Activated CD4-positive, alpha-beta T cell treated with anti-CD3 and anti-CD28 coated beads, Interleukin-2, amount 10 ng/mL, durations not matched to agents 24 days and 14 days (primary cell): ENCODE measurements at regions not wholly inside any gene's neighbourhood (a gene's known extent, or its start where the extent isn't known, plus 50 kb on each side); places are given as distances from the start of the nearest gene placed in this dataset.
"Not testable (repeated sequence)": the region's sequence is repeated elsewhere in the genome, so short reads cannot be mapped to it uniquely, and the experiment has no call there.

Experiments
- DNase-seq: peaks from one replicate; pipeline ENCODE4 v3.0.0; 2022
- H3K27ac Mint-ChIP-seq: one replicate; pipeline ENCODE4 v1.8.0; 2022; ENCODE audit warnings: mild to moderate bottlenecking, mixed read lengths
- H3K27me3 Mint-ChIP-seq: one replicate; pipeline ENCODE4 v1.8.0; 2022; ENCODE audit warnings: mixed read lengths
- H3K36me3 Mint-ChIP-seq: one replicate; pipeline ENCODE4 v1.8.0; 2022; ENCODE audit warnings: low read depth, mild to moderate bottlenecking, mixed read lengths
- H3K4me1 Mint-ChIP-seq: one replicate; pipeline ENCODE4 v1.8.0; 2021; ENCODE audit warnings: mixed read lengths
- H3K4me3 Mint-ChIP-seq: one replicate; pipeline ENCODE4 v1.8.0; 2022; ENCODE audit warnings: mild to moderate bottlenecking, moderate library complexity, mixed read lengths
- H3K9me3 Mint-ChIP-seq: one replicate; pipeline ENCODE4 v1.8.0; 2021; ENCODE audit warnings: mixed read lengths
- intact Hi-C: fragments of 100-400 bp; cut with micrococcal nuclease; formaldehyde crosslinking; loops from one replicate; pipeline ENCODE4 v1.15.1; 2023

- no peaks in the 10 kb centered on the region for H3K27me3 Mint-ChIP-seq
- H3K36me3 Mint-ChIP-seq, result no peaks in the 10 kb centered on the region
- no peak overlapping the region for H3K4me3 Mint-ChIP-seq
- peaks cover 8% of the 10 kb centered on the region for H3K9me3 Mint-ChIP-seq
- no peak overlapping the region for H3K27ac Mint-ChIP-seq
- no peak for DNase-seq
- no peaks in the 10 kb centered on the region for H3K4me1 Mint-ChIP-seq
- intact Hi-C loops, result no loop called here
Observed at GRCh38 chr3:164064298-164064697, 1014.0 kb downstream of the SI start.

GRCh38 chr3:164060923-164061322 is 1017.4 kb downstream of the SI start:
- Mint-ChIP-seq H3K27me3 (no peaks in the 10 kb centered on the region), H3K4me3 (no peak overlapping the region), H3K36me3 (no peaks in the 10 kb centered on the region), H3K4me1 (no peaks in the 10 kb centered on the region), H3K27ac (no peak overlapping the region), H3K9me3 (peaks cover 5% of the 10 kb centered on the region)
- DNase-seq, result no peak
- intact Hi-C loops, result no loop called here

- DNase-seq, result no peak
- H3K9me3 Mint-ChIP-seq, result peaks cover 3% of the 10 kb centered on the region
- intact Hi-C loops, result no loop called here
- H3K4me1 Mint-ChIP-seq, result no peaks in the 10 kb centered on the region
- H3K36me3 Mint-ChIP-seq, result no peaks in the 10 kb centered on the region
- H3K27me3 Mint-ChIP-seq, result no peaks in the 10 kb centered on the region
- no peak overlapping the region for H3K4me3 Mint-ChIP-seq
- H3K27ac Mint-ChIP-seq, result no peak overlapping the region
Observed at GRCh38 chr3:164049847-164050246, 1028.4 kb downstream of the SI start.

DNA sequence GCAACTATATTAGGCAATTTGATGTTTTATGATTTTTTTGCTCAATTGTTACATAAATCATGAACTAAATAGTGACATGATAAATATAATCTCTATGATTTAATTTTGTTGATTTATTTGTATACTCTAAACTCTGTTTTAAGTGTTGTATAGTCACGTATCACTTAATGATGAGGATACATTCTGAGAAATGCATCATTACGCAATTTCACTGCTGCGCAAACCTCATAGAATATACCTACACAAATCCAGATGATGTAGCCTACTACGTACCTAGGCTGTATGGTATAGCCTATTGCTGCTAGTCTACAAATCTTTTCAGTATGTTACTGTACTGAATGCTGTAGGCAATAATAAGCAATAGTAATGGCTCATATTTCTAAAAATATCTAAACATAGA is 1029.8 kb downstream of the SI start:
- Mint-ChIP-seq H3K9me3 (peaks cover 3% of the 10 kb centered on the region), H3K27me3 (no peaks in the 10 kb centered on the region), H3K27ac (no peak overlapping the region), H3K4me1 (no peaks in the 10 kb centered on the region), H3K36me3 (no peaks in the 10 kb centered on the region), H3K4me3 (no peak overlapping the region)
- intact Hi-C loops, result no loop called here
- DNase-seq, result no peak

GRCh38 chr3:164040991-164041390 is 1037.3 kb downstream of the SI start:
- Mint-ChIP-seq H3K9me3 (no peaks in the 10 kb centered on the region), H3K4me1 (no peaks in the 10 kb centered on the region), H3K36me3 (no peaks in the 10 kb centered on the region), H3K27ac (no peak overlapping the region), H3K27me3 (no peaks in the 10 kb centered on the region), H3K4me3 (no peak overlapping the region)
- no peak for DNase-seq
- intact Hi-C loops, result no loop called here

GRCh38 chr3:164030194-164030593 is 1048.1 kb downstream of the SI start:
- Mint-ChIP-seq H3K4me3 (no peak overlapping the region), H3K27ac (no peak overlapping the region), H3K9me3 (peaks cover 4% of the 10 kb centered on the region), H3K27me3 (no peaks in the 10 kb centered on the region), H3K4me1 (no peaks in the 10 kb centered on the region), H3K36me3 (no peaks in the 10 kb centered on the region)
- intact Hi-C loops, result no loop called here
- no peak for DNase-seq

- Mint-ChIP-seq H3K4me3 (no peak overlapping the region), H3K9me3 (peaks cover 6% of the 10 kb centered on the region), H3K27ac (no peak overlapping the region), H3K36me3 (no peaks in the 10 kb centered on the region), H3K4me1 (no peaks in the 10 kb centered on the region), H3K27me3 (no peaks in the 10 kb centered on the region)
- intact Hi-C loops, result no loop called here
- DNase-seq, result no peak
Observed at GRCh38 chr3:164024786-164025185, 1053.5 kb downstream of the SI start.

GRCh38 chr3:164023480-164023879 is 1054.8 kb downstream of the SI start:
- intact Hi-C loops, result no loop called here
- Mint-ChIP-seq H3K27ac (no peak overlapping the region), H3K27me3 (no peaks in the 10 kb centered on the region), H3K36me3 (no peaks in the 10 kb centered on the region), H3K9me3 (peaks cover 6% of the 10 kb centered on the region), H3K4me3 (no peak overlapping the region), H3K4me1 (no peaks in the 10 kb centered on the region)
- no peak for DNase-seq

- Mint-ChIP-seq H3K27ac (no peak overlapping the region), H3K4me3 (no peak overlapping the region), H3K27me3 (no peaks in the 10 kb centered on the region), H3K36me3 (no peaks in the 10 kb centered on the region), H3K4me1 (no peaks in the 10 kb centered on the region), H3K9me3 (no peaks in the 10 kb centered on the region)
- intact Hi-C loops, result no loop called here
- DNase-seq, result no peak
Observed at GRCh38 chr3:164018500-164018899, 1059.8 kb downstream of the SI start.

GRCh38 chr3:164007765-164008164 is 1070.5 kb downstream of the SI start:
- Mint-ChIP-seq H3K27ac (no peak overlapping the region), H3K4me1 (no peaks in the 10 kb centered on the region), H3K9me3 (peaks cover 5% of the 10 kb centered on the region), H3K27me3 (no peaks in the 10 kb centered on the region), H3K4me3 (no peak overlapping the region), H3K36me3 (no peaks in the 10 kb centered on the region)
- intact Hi-C loops, result no loop called here
- DNase-seq, result no peak

GRCh38 chr3:164004205-164004604 is 1074.1 kb downstream of the SI start:
- Mint-ChIP-seq H3K36me3 (no peaks in the 10 kb centered on the region), H3K4me1 (no peaks in the 10 kb centered on the region), H3K27me3 (no peaks in the 10 kb centered on the region), H3K9me3 (peaks cover 6% of the 10 kb centered on the region), H3K27ac (no peak overlapping the region), H3K4me3 (no peak overlapping the region)
- DNase-seq, result no peak
- intact Hi-C loops, result no loop called here

GRCh38 chr3:164003016-164003415 is 1075.3 kb downstream of the SI start:
- DNase-seq, H3K27ac Mint-ChIP-seq, H3K4me1 Mint-ChIP-seq, H3K36me3 Mint-ChIP-seq, H3K9me3 Mint-ChIP-seq, H3K27me3 Mint-ChIP-seq, intact Hi-C loops, H3K4me3 Mint-ChIP-seq: not testable (repeated sequence)

DNA sequence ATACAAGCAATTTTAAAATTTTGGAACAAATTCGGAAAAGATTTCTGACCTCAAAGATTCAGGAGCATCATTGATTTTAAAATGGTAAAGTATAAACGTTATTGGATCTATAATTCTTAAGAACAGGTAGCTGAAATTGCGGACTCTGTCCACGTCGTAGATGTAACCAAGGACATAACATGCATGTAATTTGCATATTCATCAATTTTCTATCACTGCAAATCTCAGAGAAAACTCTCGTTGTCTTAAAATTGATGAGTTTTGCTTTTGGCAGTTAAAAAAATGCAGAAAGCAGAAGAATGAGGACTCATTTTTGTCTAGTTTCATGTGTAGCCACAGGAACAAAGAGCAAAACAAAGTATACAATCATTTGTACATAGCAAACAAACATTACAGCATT is 1094.4 kb downstream of the SI start:
- no peak overlapping the region for H3K4me3 Mint-ChIP-seq
- no peaks in the 10 kb centered on the region for H3K27me3 Mint-ChIP-seq
- no peak for DNase-seq
- H3K36me3 Mint-ChIP-seq, result no peaks in the 10 kb centered on the region
- no peak overlapping the region for H3K27ac Mint-ChIP-seq
- H3K4me1 Mint-ChIP-seq, result no peaks in the 10 kb centered on the region
- intact Hi-C loops, result no loop called here
- no peaks in the 10 kb centered on the region for H3K9me3 Mint-ChIP-seq

- H3K27ac Mint-ChIP-seq, result no peak overlapping the region
- no peak for DNase-seq
- no peaks in the 10 kb centered on the region for H3K36me3 Mint-ChIP-seq
- no peak overlapping the region for H3K4me3 Mint-ChIP-seq
- intact Hi-C loops, result no loop called here
- H3K9me3 Mint-ChIP-seq, result peaks cover 9% of the 10 kb centered on the region
- no peaks in the 10 kb centered on the region for H3K27me3 Mint-ChIP-seq
- H3K4me1 Mint-ChIP-seq, result no peaks in the 10 kb centered on the region
Observed at GRCh38 chr3:163971861-163972260, 1106.4 kb downstream of the SI start.

DNA sequence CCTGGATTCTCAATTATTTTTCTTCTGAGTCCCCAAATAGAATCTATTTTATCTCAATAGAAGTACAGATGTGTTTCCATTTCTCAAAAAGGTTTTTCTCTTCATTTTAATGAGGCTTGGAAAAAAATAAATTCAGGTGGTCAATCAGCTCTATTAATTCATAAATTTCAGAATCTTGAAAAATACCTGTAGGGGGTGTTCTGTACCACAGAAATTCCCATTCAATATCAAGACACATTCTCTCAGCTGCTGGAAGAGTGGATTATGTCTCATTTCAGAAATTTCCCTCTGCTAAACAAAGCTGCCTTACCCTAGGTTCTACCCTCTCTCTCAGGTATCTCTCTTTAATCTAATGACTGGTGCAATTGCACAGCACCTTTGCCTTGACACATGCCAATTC is 1121.2 kb downstream of the SI start:
- Mint-ChIP-seq H3K4me3 (no peak overlapping the region), H3K9me3 (no peaks in the 10 kb centered on the region), H3K36me3 (no peaks in the 10 kb centered on the region), H3K27me3 (no peaks in the 10 kb centered on the region), H3K27ac (no peak overlapping the region), H3K4me1 (no peaks in the 10 kb centered on the region)
- intact Hi-C loops, result no loop called here
- DNase-seq, result no peak

DNA sequence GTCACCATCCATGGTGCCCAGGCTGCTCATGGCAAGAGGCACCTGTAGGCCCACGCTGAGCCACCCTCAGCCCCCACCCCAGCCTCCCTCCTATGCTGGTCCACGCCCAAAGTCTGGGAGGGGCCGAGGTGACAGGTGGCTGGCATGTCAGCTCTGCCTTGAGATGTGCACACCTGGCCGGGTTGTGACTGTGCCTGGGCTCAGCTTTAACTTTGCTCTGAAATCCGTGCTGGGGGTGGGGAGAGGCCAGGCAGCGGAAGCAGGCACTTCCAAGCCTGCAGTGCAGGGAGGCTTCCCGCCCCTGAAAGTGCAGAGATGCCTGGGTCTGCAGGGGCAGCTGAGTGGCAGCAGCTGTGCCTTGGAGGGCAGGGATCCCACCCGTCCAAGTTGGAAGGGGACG is 1124.8 kb downstream of the SI start:
- Mint-ChIP-seq H3K4me1 (no peaks in the 10 kb centered on the region), H3K9me3 (no peaks in the 10 kb centered on the region), H3K27ac (no peak overlapping the region), H3K36me3 (no peaks in the 10 kb centered on the region), H3K4me3 (no peak overlapping the region), H3K27me3 (no peaks in the 10 kb centered on the region)
- intact Hi-C loops, result no loop called here
- DNase-seq, result no peak
